Upper lobe of right lung (tissue), 1 donor: ENCODE measurements at regions not wholly inside any gene's neighbourhood (a gene's known extent, or its start where the extent isn't known, plus 50 kb on each side); places are given as distances from the start of the nearest gene placed in this dataset.

ENCODE experiments used
- ATAC-seq: fragments of 200-7000 bp; cut with Tn5 transposase; one replicate; pipeline ENCODE4 v1.9.1; 2020; ENCODE audit warnings: mild to moderate bottlenecking, moderate library complexity
- DNase-seq: peaks from one replicate; pipeline ENCODE4 v3.0.0-alpha.2; 2020
- H3K27ac ChIP-seq: fragments of 200-600 bp; one replicate; pipeline ENCODE4 v1.8.0; 2022
- H3K27me3 ChIP-seq: fragments of 200-600 bp; one replicate; pipeline ENCODE4 v1.8.0; 2022; ENCODE audit warnings: mild to moderate bottlenecking
- H3K36me3 ChIP-seq: fragments of 200-600 bp; one replicate; pipeline ENCODE4 v1.8.0; 2022
- H3K4me1 ChIP-seq: fragments of 200-600 bp; one replicate; pipeline ENCODE4 v1.8.0; 2022
- H3K4me3 ChIP-seq: fragments of 200-600 bp; one replicate; pipeline ENCODE4 v1.8.0; 2022; ENCODE audit warnings: mild to moderate bottlenecking
- H3K9me3 ChIP-seq: fragments of 200-600 bp; one replicate; pipeline ENCODE4 v1.8.0; 2022
- CTCF ChIP-seq: fragments of 200-600 bp; IDR thresholded peaks from one replicate; pipeline ENCODE4 v1.8.0; 2022; ENCODE audit warnings: antibody characterized with exemption
- intact Hi-C: fragments of 100-400 bp; cut with DNase I; formaldehyde crosslinking; loops from one replicate; pipeline ENCODE4 v1.11.0; 2022
- donor health status: DM: no; HTN: yes; CAD: no; lungs with severe emphysema.

- no peak overlapping the region for H3K27ac ChIP-seq
- intact Hi-C loops: no loop called here
- no peaks in the 10 kb centered on the region for H3K36me3 ChIP-seq
- no peak for DNase-seq
- no peak overlapping the region for H3K4me3 ChIP-seq
- no peak for TF ChIP-seq CTCF
- no peaks in the 10 kb centered on the region for H3K27me3 ChIP-seq
- H3K9me3 ChIP-seq: no peaks in the 10 kb centered on the region
- H3K4me1 ChIP-seq: no peaks in the 10 kb centered on the region
- ATAC-seq: no peak
Measured at GRCh38 chr18:51417643-51418483, 220.4 kb upstream of the MEX3C start.

DNA sequence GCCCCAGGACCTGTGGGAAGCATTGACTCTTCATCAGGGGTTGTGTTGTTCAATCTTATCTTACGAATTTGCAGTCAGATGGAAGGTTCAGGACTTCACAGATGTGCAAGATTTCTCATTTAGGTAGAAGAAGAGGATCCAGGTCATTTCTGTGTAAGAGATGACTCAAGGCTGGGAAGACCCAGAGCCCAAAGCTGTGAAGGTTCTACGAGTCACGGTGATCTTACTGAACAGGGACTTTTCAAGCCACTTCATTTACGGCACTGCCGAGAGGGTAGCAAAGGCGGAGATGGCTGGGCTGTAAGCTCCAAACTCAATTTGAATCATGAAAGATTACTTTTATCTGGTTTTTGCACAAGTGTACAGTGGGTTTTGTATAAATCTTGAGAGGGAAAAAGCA lies 228.0 kb upstream of the MEX3C start:
- no peak for ATAC-seq
- Histone ChIP-seq H3K4me1 (no peaks in the 10 kb centered on the region), H3K36me3 (no peaks in the 10 kb centered on the region), H3K27me3 (no peaks in the 10 kb centered on the region), H3K4me3 (no peak overlapping the region), H3K27ac (no peak overlapping the region), H3K9me3 (no peaks in the 10 kb centered on the region)
- intact Hi-C loops: no loop called here
- no peak for DNase-seq
- no peak for TF ChIP-seq CTCF

DNA sequence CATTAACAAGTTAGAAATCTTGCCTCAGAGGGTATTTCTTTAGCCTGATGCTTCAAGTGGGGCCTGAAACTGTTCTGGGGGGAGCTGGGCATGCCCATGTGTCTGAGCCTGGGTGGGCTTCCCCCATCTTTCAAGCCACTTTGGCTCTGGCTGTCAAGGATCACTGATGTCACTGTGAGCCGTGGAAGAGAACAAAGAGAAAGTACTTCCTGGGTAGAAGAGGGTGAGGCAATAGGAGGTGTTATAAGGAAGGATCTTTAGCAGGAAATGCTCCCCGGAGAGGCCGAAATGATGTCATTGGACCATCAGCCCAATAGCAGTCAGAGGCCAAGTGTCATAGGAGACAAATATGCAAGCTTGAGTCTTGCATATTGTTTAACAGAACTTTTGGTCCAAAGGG lies 228.4 kb upstream of the MEX3C start:
- intact Hi-C loops: no loop called here
- Histone ChIP-seq H3K36me3 (no peaks in the 10 kb centered on the region), H3K4me1 (no peaks in the 10 kb centered on the region), H3K27me3 (no peaks in the 10 kb centered on the region), H3K4me3 (no peak overlapping the region), H3K27ac (no peak overlapping the region), H3K9me3 (no peaks in the 10 kb centered on the region)
- DNase-seq (no peak), ATAC-seq (no peak)
- no peak for TF ChIP-seq CTCF

DNA sequence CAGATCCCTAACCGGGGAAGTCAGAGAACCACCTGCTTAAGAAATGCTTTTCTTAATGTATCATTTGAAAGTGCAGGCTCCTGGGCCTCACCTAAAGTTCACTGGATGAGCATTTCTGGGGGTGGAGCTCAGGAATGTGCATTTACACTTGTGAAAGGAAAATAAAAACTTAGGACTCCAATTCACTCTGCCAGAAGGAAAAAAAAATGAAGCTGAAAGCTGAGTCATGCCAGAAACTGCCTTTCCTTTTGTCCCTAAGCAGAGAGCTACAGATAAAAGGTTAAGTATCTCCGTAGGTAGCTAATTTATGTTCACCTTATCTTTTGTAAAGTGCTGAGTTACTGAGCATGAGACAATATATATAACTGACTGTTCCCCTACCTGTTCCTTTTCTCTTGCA lies 229.5 kb upstream of the MEX3C start:
- ATAC-seq: no peak

DNA sequence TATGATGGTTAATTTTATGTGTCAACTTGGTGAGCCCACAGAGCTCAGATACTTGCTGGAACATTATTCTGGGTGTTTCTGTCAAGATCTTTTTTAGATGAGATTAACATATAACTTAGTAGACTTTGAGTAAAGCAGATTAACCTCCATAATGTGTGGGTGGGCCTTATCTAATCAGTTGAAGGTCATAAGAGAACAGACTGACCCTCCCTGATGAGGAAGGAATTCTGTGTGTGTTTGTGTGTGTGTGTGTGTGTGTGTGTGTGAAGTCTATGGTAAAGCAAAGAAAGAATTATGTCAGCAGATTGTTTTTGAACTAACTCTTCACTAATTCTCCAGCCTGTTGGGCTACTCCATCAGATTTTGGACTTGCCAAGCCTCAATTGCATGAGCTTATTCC lies 232.2 kb upstream of the MEX3C start:
- no peak for ATAC-seq
- H3K27me3 ChIP-seq: no peaks in the 10 kb centered on the region
- no peaks in the 10 kb centered on the region for H3K9me3 ChIP-seq
- H3K4me3 ChIP-seq: no peak overlapping the region
- no peak overlapping the region for H3K27ac ChIP-seq
- H3K36me3 ChIP-seq: no peaks in the 10 kb centered on the region
- intact Hi-C loops: no loop called here
- H3K4me1 ChIP-seq: no peaks in the 10 kb centered on the region
- no peak for TF ChIP-seq CTCF
- no peak for DNase-seq

More for the DNA sequence above, 229.5 kb upstream of the MEX3C start:
- intact Hi-C loops: no loop called here
- H3K9me3 ChIP-seq: no peaks in the 10 kb centered on the region
- no peak for DNase-seq
- H3K27ac ChIP-seq: no peak overlapping the region
- TF ChIP-seq CTCF: no peak
- H3K36me3 ChIP-seq: no peaks in the 10 kb centered on the region
- no peaks in the 10 kb centered on the region for H3K4me1 ChIP-seq
- H3K27me3 ChIP-seq: no peaks in the 10 kb centered on the region
- H3K4me3 ChIP-seq: no peak overlapping the region
